Neural progenitor cell (in vitro differentiated cells): ENCODE measurements at regions not wholly inside any gene's neighbourhood (a gene's known extent, or its start where the extent isn't known, plus 50 kb on each side); places are given as distances from the start of the nearest gene placed in this dataset.

ENCODE experiments used
- EZH2phosphoT487 ChIP-seq: fragments of 200-600 bp; sonication (generic); IDR thresholded peaks from 2 replicates; pipeline ENCODE4 v1.6.1; 2017; ENCODE audit warnings: antibody characterized with exemption
- TF ChIP-seq, protein P1 (sequence below): fragments of 200-600 bp; sonication (generic); IDR thresholded peaks from 2 replicates; pipeline ENCODE4 v1.5.1; 2017; ENCODE audit warnings: antibody characterized with exemption, mild to moderate bottlenecking

DNA sequence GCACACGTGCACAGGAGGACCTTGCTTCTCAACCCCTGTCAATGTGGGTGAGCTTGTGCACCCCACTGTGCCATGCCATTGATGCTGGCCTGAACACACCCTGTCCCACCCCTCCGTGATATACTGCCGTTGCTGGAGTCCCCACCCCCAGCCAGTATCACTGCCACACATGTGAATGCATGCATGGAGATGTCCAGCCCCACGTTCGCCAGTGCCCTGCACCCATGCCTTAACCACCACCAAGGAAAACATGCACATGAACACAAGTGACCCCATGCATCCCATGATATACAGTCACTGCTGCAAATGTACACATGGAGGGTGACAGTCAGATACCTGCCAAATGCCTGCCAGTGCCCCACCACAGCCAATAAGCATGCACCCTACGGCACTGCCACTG lies 692.5 kb upstream of the ZWINT start:
- TF ChIP-seq, protein P1, sequence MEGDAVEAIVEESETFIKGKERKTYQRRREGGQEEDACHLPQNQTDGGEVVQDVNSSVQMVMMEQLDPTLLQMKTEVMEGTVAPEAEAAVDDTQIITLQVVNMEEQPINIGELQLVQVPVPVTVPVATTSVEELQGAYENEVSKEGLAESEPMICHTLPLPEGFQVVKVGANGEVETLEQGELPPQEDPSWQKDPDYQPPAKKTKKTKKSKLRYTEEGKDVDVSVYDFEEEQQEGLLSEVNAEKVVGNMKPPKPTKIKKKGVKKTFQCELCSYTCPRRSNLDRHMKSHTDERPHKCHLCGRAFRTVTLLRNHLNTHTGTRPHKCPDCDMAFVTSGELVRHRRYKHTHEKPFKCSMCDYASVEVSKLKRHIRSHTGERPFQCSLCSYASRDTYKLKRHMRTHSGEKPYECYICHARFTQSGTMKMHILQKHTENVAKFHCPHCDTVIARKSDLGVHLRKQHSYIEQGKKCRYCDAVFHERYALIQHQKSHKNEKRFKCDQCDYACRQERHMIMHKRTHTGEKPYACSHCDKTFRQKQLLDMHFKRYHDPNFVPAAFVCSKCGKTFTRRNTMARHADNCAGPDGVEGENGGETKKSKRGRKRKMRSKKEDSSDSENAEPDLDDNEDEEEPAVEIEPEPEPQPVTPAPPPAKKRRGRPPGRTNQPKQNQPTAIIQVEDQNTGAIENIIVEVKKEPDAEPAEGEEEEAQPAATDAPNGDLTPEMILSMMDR = no peak
- no peak for TF ChIP-seq EZH2phosphoT487
